AG09319 (cell line): ENCODE measurements at regions not wholly inside any gene's neighbourhood (a gene's known extent, or its start where the extent isn't known, plus 50 kb on each side); places are given as distances from the start of the nearest gene placed in this dataset.

Experiments used
- DNase-seq: peaks from one replicate; pipeline ENCODE4 v3.0.0-alpha.2; 2010; ENCODE audit warnings: low read depth; ENCODE audit errors: extremely low read depth
- TF ChIP-seq, protein P1 (sequence below): IDR thresholded peaks from 2 replicates; pipeline ENCODE4 v1.5.1; 2011; ENCODE audit warnings: low read depth, mild to moderate bottlenecking, inconsistent platforms, low read length, moderate library complexity

DNA sequence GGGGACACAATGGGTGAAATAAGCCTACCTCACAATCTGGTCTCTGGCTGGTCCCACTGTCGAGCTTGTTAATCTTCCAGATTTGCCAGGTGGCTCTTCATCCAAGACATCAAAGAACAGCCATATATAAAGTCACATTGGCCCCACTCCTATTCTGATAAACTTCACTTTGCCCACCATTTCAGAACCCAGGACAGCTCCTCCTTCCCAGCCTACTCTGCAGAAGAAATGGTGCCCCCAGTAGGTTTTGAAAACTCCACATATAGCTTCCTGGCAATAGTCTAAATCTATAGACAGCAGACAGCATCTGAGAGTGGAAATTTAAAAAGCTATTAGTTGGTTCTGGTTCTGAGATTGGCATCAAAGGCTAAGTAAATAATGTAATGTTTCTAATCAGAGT is 143.1 kb upstream of the PCSK2 start:
- TF ChIP-seq, protein P1, sequence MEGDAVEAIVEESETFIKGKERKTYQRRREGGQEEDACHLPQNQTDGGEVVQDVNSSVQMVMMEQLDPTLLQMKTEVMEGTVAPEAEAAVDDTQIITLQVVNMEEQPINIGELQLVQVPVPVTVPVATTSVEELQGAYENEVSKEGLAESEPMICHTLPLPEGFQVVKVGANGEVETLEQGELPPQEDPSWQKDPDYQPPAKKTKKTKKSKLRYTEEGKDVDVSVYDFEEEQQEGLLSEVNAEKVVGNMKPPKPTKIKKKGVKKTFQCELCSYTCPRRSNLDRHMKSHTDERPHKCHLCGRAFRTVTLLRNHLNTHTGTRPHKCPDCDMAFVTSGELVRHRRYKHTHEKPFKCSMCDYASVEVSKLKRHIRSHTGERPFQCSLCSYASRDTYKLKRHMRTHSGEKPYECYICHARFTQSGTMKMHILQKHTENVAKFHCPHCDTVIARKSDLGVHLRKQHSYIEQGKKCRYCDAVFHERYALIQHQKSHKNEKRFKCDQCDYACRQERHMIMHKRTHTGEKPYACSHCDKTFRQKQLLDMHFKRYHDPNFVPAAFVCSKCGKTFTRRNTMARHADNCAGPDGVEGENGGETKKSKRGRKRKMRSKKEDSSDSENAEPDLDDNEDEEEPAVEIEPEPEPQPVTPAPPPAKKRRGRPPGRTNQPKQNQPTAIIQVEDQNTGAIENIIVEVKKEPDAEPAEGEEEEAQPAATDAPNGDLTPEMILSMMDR: no peak
- no peak for DNase-seq

DNA sequence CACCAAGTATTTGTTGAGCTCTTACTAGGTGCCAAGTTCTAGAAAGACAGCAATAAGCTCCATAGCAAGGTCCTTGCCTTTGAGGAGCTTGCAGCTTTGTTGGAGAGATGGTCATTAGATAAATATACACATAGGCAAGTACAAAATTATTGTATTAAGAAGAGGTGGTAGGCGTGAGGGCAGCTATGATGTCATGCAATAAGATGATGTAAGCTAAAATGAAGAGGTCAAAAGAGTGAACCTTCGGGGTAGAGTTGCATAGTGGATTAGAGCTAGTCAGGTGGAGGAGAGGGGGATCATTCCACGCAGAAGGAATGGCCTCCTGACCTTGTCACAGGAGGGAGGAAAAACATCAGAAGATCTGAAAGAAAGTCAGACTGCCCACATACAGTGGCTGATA is 141.9 kb upstream of the PCSK2 start:
- TF ChIP-seq, protein P1: no peak
- DNase-seq: no peak

DNA sequence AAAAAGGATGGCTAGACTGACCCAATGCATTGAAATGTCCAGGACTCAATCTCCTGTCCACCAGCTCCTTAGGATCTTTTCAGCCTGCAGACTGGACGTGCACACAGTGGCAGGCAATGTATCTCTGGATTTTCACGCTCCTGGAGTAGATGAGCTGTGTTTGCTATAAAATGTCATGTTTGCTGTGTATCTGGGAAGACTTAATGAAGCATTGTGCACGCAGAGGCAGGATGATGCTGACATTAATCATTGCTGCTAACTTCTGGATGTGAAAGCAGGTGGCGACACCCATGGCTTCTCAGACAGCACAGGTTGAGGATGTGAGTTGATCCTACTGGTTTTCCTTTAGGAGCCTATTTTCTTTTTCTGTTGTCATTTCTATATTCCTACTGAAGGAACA is 133.1 kb upstream of the PCSK2 start:
- DNase-seq: no peak
- TF ChIP-seq, protein P1: no peak

DNA sequence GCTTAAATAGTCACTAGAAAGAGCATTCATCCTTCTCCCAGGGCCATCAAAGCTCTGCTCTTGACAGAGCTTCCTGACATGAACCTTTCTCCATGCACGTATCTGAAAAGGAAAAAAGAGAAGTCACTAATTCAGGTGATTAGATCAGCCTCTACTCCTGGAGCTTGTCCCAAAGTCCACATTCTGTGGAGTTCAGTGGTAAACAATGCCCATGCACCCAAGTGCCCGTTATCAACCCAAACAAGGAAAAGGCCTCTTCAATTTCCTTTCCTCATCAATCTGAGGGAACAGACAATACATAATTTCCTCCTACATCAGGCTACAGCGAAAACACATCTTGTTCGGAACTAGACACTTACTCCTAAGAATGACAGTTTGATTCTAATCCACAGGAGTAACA is 129.2 kb upstream of the PCSK2 start:
- TF ChIP-seq, protein P1: no peak
- DNase-seq: no peak

DNA sequence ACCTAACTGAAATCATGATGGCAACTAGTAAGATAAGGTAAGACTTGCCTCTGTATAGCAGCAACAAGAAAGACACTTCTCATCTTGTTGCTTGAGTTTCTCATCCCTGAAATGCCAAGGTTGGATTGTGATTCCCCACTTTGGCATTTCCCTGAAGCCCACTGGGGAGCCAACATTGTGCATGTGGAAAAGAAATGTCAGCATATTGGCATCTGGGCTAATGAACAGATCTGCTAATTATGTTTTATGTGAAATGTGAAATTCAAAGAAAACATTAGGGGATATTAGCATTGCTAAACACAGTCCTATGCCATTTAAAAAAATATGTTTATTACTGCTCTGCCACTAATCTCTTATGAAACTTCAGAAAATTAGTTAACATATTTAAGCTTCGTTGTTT is 126.3 kb upstream of the PCSK2 start:
- TF ChIP-seq, protein P1: no peak
- DNase-seq: no peak

DNA sequence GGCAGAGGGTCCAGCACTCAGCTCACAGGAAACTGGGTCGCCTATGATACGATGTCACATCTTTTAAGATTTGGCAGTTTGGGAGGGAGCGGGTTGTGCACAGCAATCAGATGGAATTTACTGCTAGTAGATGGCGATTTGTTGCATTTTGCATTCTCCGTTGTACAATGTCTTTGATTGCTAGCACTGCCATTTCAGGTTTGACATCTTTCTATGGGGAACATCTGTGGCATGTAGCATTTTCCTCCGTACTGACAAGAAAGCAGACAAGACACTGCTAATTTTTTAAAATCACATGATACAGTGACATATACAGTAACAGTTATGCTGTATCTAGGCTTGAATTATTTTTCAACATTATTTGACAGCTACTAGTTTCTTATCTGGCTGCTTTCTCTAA is 119.7 kb upstream of the PCSK2 start:
- TF ChIP-seq, protein P1: no peak

DNA sequence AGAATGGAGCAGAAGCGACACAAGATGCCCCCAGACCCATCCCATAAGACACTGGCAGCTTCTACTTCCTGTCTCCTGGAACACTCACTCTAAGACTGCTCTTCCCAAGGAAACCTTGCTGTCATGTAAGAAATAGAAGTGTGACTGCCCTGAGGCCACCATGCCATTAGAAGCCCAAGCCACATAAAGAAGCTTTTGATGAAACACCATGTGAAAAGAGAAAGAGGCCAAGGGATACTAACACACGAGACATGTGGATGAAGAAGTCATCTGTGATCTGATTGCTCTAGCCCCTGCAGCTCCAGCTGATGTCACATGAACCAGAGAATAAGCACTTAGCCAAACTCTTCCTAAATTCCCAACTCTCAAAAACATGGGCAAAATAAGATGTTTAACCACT is 117.9 kb upstream of the PCSK2 start:
- DNase-seq: no peak
- TF ChIP-seq, protein P1: no peak

More for the DNA sequence above, 119.7 kb upstream of the PCSK2 start:
- DNase-seq: no peak
